ENCODE measurements at regions not wholly inside any gene's neighbourhood (a gene's known extent, or its start where the extent isn't known, plus 50 kb on each side); places are given as distances from the start of the nearest gene placed in this dataset.

DNA sequence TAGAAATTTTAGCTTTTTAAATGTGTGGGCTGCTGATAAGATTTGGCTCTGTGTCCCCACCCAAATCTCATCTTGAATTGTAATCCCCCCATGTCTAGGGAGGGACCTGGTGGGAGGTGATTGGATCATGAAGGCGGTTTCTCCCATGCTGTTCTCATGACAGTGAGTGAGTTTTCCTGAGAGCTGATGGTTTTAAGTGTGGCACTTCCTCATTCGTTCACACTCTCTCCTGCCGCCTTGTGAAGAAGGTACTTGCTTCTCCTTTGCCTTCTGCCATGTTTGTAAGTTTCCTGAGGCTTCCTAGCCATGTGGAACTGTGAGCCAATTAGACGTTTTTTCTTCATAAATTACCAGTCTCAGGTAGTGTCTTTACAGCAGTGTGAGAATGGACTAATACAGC is 127.8 kb upstream of the MVB12B start:
- DNase-seq (ENCODE audit: low read depth, low spot score) = no peak
- H3K9me3 ChIP-seq (replicated peaks; ENCODE audit: control insufficient read depth, insufficient read depth, low read length) = no peaks in the 10 kb centered on the region
- H3K27me3 ChIP-seq (ENCODE audit: control insufficient read depth in 2 of 2, insufficient read depth in 2 of 2, low read length in 2 of 2) = peaks cover 4 to 12% of the 10 kb centered on the region in 2 experiments
- no peaks in the 10 kb centered on the region for H3K36me3 ChIP-seq (ENCODE audit: control insufficient read depth in 2 of 2, extremely low read depth in 1 of 2, insufficient read depth in 2 of 2, low read length in 2 of 2)
- intact Hi-C loops (cut with micrococcal nuclease) (no loop called here), dilution Hi-C loops (cut with MboI; ENCODE audit: extremely low pct_ligation_motif_present, low sequenced_read_pairs) (no loop called here)
- no peak overlapping the region for H3K9ac ChIP-seq (replicated peaks; ENCODE audit: extremely low read depth, insufficient read depth, low read length)
- H3K4me2 ChIP-seq (ENCODE audit: insufficient read depth, low read length) = no peak overlapping the region
- H3K4me1 ChIP-seq (ENCODE audit: control insufficient read depth, extremely low read depth, insufficient read depth, low read length) = no peaks in the 10 kb centered on the region
- BruUV-seq (replicated peaks) = no TSS peak
- ChIA-PET POLR2A (no interaction called here), CTCF (interaction anchor here (1.9 kb wide), 1 partner anchor 13 kb away, joined by 5 read pairs; no protein-coding TSS in a partner anchor)
- TF ChIP-seq, protein P1, sequence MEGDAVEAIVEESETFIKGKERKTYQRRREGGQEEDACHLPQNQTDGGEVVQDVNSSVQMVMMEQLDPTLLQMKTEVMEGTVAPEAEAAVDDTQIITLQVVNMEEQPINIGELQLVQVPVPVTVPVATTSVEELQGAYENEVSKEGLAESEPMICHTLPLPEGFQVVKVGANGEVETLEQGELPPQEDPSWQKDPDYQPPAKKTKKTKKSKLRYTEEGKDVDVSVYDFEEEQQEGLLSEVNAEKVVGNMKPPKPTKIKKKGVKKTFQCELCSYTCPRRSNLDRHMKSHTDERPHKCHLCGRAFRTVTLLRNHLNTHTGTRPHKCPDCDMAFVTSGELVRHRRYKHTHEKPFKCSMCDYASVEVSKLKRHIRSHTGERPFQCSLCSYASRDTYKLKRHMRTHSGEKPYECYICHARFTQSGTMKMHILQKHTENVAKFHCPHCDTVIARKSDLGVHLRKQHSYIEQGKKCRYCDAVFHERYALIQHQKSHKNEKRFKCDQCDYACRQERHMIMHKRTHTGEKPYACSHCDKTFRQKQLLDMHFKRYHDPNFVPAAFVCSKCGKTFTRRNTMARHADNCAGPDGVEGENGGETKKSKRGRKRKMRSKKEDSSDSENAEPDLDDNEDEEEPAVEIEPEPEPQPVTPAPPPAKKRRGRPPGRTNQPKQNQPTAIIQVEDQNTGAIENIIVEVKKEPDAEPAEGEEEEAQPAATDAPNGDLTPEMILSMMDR (IDR thresholded peaks at IDR 0.05; ENCODE audit: extremely low read depth in 1 of 2, insufficient read depth in 1 of 2, low read depth in 1 of 2, low read length in 2 of 2) = no peak
- TF ChIP-seq FOS (IDR thresholded peaks at IDR 0.05; ENCODE audit: borderline replicate concordance, insufficient read depth, low read length) (no peak), JUN (IDR thresholded peaks at IDR 0.05; ENCODE audit: borderline replicate concordance, insufficient read depth, insufficient read length, low read depth) (no peak), GATA2 (IDR thresholded peaks at IDR 0.05; ENCODE audit: insufficient read depth, insufficient read length, low read depth, low read length) (no peak), POLR2A (IDR thresholded peaks at IDR 0.05; ENCODE audit: low read depth, low read length) (no peak), MYC (IDR thresholded peaks at IDR 0.05; ENCODE audit: low read depth, low read length) (no peak), EZH2 (IDR thresholded peaks at IDR 0.05; ENCODE audit: borderline replicate concordance, low read depth, low read length, severe bottlenecking) (no peak), POLR2AphosphoS5 (IDR thresholded peaks at IDR 0.05; ENCODE audit: insufficient read depth, low read depth, low read length) (no peak)
- TF ChIP-seq, protein P2, sequence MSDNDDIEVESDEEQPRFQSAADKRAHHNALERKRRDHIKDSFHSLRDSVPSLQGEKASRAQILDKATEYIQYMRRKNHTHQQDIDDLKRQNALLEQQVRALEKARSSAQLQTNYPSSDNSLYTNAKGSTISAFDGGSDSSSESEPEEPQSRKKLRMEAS (IDR thresholded peaks at IDR 0.05; ENCODE audit: insufficient read depth, insufficient read length) = no peak
- H3K27ac ChIP-seq (ENCODE audit: insufficient read depth, low read depth, low read length) = no peak overlapping the region
- H4K20me1 ChIP-seq (replicated peaks; ENCODE audit: control insufficient read depth, extremely low read depth, insufficient read depth, low read length) = no peaks in the 10 kb centered on the region
- FAIRE-seq = no peak
- no peak overlapping the region for H2AFZ ChIP-seq (ENCODE audit: low read depth, low read length)
- H3K4me3 ChIP-seq (replicated peaks in 1 of 3; ENCODE audit: insufficient read depth in 1 of 3, low read depth in 1 of 3, low read length in 3 of 3) = no peak overlapping the region
- H3K79me2 ChIP-seq (ENCODE audit: control insufficient read depth, insufficient read depth, low read length) = no peaks in the 10 kb centered on the region
- no peaks in the 10 kb centered on the region for H3K9me1 ChIP-seq (replicated peaks; ENCODE audit: control insufficient read depth, extremely low read depth, insufficient read depth, low read length)

Data from endothelial cell of umbilical vein (primary cell).